Endothelial cell of umbilical vein (primary cell): ENCODE measurements at regions not wholly inside any gene's neighbourhood (a gene's known extent, or its start where the extent isn't known, plus 50 kb on each side); places are given as distances from the start of the nearest gene placed in this dataset.

Experiments
- POLR2A ChIP-seq: IDR thresholded peaks from 2 replicates; pipeline ENCODE4 v1.6.1; 2012; ENCODE audit warnings: low read depth, mild to moderate bottlenecking, control low read depth, low read length
- POLR2AphosphoS5 ChIP-seq: IDR thresholded peaks from 2 replicates; pipeline ENCODE4 v1.6.1; 2012; ENCODE audit warnings: low read depth, mild to moderate bottlenecking, control low read depth, low read length, moderate library complexity; ENCODE audit not compliant: insufficient read depth
- TF ChIP-seq, protein P1 (sequence below), 2 donors: IDR thresholded peaks; 1 replicate in 1 of 2; 2 replicates in 1 of 2; pipeline ENCODE4 v1.5.1; 2011; ENCODE audit warnings: low read length in 2 of 2, mild to moderate bottlenecking in 2 of 2, moderate library complexity in 2 of 2, control low read depth in 1 of 2, inconsistent platforms in 1 of 2, low read depth in 1 of 2; ENCODE audit not compliant: insufficient read depth in 1 of 2; ENCODE audit errors: extremely low read depth in 1 of 2

- TF ChIP-seq POLR2AphosphoS5 (no peak), POLR2A (no peak)
- TF ChIP-seq, protein P1, sequence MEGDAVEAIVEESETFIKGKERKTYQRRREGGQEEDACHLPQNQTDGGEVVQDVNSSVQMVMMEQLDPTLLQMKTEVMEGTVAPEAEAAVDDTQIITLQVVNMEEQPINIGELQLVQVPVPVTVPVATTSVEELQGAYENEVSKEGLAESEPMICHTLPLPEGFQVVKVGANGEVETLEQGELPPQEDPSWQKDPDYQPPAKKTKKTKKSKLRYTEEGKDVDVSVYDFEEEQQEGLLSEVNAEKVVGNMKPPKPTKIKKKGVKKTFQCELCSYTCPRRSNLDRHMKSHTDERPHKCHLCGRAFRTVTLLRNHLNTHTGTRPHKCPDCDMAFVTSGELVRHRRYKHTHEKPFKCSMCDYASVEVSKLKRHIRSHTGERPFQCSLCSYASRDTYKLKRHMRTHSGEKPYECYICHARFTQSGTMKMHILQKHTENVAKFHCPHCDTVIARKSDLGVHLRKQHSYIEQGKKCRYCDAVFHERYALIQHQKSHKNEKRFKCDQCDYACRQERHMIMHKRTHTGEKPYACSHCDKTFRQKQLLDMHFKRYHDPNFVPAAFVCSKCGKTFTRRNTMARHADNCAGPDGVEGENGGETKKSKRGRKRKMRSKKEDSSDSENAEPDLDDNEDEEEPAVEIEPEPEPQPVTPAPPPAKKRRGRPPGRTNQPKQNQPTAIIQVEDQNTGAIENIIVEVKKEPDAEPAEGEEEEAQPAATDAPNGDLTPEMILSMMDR (IDR thresholded peaks at IDR 0.05; ENCODE audit: extremely low read depth in 1 of 2, insufficient read depth in 1 of 2, low read depth in 1 of 2, low read length in 2 of 2), result no peak
Measured at GRCh38 chr2:204494681-204495080, 50.6 kb upstream of the PARD3B start.
